HepG2 (cell line): ENCODE measurements at regions not wholly inside any gene's neighbourhood (a gene's known extent, or its start where the extent isn't known, plus 50 kb on each side); places are given as distances from the start of the nearest gene placed in this dataset.

Experiments used
- CAMTA2 ChIP-seq: sonication (generic); formaldehyde crosslinking; IDR thresholded peaks from 2 replicates; pipeline ENCODE4 v1.4.0; 2020; ENCODE audit warnings: mild to moderate bottlenecking, missing genetic modification reagents, borderline replicate concordance
- MEIS2 ChIP-seq: sonication (generic); formaldehyde crosslinking; IDR thresholded peaks from 2 replicates; pipeline ENCODE4 v1.9.0; 2021; ENCODE audit warnings: mild to moderate bottlenecking, missing genetic modification reagents
- RXRA ChIP-seq: sonication (generic); formaldehyde crosslinking; IDR thresholded peaks from 2 replicates; pipeline ENCODE4 v1.5.1; 2020; ENCODE audit warnings: missing genetic modification reagents
- TERF1 ChIP-seq: sonication (generic); formaldehyde crosslinking; IDR thresholded peaks from 2 replicates; pipeline ENCODE4 v1.8.0; 2022; ENCODE audit warnings: mild to moderate bottlenecking, missing genetic modification reagents, moderate library complexity
- ZBTB14 ChIP-seq: sonication (generic); formaldehyde crosslinking; IDR thresholded peaks from 2 replicates; pipeline ENCODE4 v1.4.0; 2020; ENCODE audit warnings: missing genetic modification reagents
- ZBTB2 ChIP-seq: sonication (generic); formaldehyde crosslinking; IDR thresholded peaks from 2 replicates; pipeline ENCODE4 v1.8.0; 2022; ENCODE audit warnings: low read depth, missing genetic modification reagents
- ZNF124 ChIP-seq: sonication (generic); formaldehyde crosslinking; IDR thresholded peaks from 2 replicates; pipeline ENCODE4 v1.4.0; 2020; ENCODE audit warnings: missing genetic modification reagents
- ZNF180 ChIP-seq: sonication (generic); formaldehyde crosslinking; IDR thresholded peaks from 2 replicates; pipeline ENCODE4 v1.4.0; 2020; ENCODE audit warnings: low read depth, missing genetic modification reagents, borderline replicate concordance
- ZNF263 ChIP-seq: sonication (generic); formaldehyde crosslinking; IDR thresholded peaks from 2 replicates; pipeline ENCODE4 v1.4.0; 2020; ENCODE audit warnings: missing genetic modification reagents
- ZNF619 ChIP-seq: sonication (generic); formaldehyde crosslinking; IDR thresholded peaks from 2 replicates; pipeline ENCODE4 v1.4.0; 2020; ENCODE audit warnings: mild to moderate bottlenecking, missing genetic modification reagents
- ZNF709 ChIP-seq: sonication (generic); formaldehyde crosslinking; IDR thresholded peaks from 2 replicates; pipeline ENCODE4 v1.5.0; 2020; ENCODE audit warnings: mild to moderate bottlenecking, missing genetic modification reagents
- ZNF713 ChIP-seq: sonication (generic); formaldehyde crosslinking; IDR thresholded peaks from 2 replicates; pipeline ENCODE4 v1.4.0; 2020; ENCODE audit warnings: mild to moderate bottlenecking, missing genetic modification reagents
- TF ChIP-seq, protein P1 (sequence below): sonication (generic); formaldehyde crosslinking; IDR thresholded peaks from 2 replicates; pipeline ENCODE4 v1.8.0; 2022; ENCODE audit warnings: missing genetic modification reagents, low read depth, mild to moderate bottlenecking, borderline replicate concordance
- TF ChIP-seq, protein P2 (sequence below): sonication (generic); formaldehyde crosslinking; IDR thresholded peaks from 2 replicates; pipeline ENCODE4 v1.4.0; 2020; ENCODE audit warnings: missing genetic modification reagents
- TF ChIP-seq, protein P3 (sequence below): IDR thresholded peaks from 2 replicates; pipeline ENCODE4 v1.4.0; 2020; ENCODE audit warnings: mild to moderate bottlenecking, missing genetic modification reagents

GRCh38 chr11:129530154-129530895 lies 154.7 kb downstream of the BARX2 start (continued):
- TF ChIP-seq ZBTB2 (CRISPR knock-in tag), result no peak
- TF ChIP-seq, protein P1, sequence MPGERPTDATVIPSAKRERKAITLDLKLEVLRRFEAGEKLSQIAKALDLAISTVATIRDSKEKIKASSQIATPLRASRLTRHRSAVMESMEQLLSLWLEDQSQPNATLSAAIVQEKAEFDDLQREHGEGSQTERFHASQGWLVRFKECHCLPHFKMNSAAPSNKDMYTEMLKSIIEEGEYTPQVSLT (CRISPR knock-in tag), result no peak
- no peak for TF ChIP-seq ZNF619 (CRISPR knock-in tag)
- TF ChIP-seq, protein P2, sequence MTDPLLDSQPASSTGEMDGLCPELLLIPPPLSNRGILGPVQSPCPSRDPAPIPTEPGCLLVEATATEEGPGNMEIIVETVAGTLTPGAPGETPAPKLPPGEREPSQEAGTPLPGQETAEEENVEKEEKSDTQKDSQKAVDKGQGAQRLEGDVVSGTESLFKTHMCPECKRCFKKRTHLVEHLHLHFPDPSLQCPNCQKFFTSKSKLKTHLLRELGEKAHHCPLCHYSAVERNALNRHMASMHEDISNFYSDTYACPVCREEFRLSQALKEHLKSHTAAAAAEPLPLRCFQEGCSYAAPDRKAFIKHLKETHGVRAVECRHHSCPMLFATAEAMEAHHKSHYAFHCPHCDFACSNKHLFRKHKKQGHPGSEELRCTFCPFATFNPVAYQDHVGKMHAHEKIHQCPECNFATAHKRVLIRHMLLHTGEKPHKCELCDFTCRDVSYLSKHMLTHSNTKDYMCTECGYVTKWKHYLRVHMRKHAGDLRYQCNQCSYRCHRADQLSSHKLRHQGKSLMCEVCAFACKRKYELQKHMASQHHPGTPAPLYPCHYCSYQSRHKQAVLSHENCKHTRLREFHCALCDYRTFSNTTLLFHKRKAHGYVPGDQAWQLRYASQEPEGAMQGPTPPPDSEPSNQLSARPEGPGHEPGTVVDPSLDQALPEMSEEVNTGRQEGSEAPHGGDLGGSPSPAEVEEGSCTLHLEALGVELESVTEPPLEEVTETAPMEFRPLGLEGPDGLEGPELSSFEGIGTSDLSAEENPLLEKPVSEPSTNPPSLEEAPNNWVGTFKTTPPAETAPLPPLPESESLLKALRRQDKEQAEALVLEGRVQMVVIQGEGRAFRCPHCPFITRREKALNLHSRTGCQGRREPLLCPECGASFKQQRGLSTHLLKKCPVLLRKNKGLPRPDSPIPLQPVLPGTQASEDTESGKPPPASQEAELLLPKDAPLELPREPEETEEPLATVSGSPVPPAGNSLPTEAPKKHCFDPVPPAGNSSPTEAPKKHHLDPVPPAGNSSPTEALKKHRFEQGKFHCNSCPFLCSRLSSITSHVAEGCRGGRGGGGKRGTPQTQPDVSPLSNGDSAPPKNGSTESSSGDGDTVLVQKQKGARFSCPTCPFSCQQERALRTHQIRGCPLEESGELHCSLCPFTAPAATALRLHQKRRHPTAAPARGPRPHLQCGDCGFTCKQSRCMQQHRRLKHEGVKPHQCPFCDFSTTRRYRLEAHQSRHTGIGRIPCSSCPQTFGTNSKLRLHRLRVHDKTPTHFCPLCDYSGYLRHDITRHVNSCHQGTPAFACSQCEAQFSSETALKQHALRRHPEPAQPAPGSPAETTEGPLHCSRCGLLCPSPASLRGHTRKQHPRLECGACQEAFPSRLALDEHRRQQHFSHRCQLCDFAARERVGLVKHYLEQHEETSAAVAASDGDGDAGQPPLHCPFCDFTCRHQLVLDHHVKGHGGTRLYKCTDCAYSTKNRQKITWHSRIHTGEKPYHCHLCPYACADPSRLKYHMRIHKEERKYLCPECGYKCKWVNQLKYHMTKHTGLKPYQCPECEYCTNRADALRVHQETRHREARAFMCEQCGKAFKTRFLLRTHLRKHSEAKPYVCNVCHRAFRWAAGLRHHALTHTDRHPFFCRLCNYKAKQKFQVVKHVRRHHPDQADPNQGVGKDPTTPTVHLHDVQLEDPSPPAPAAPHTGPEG (CRISPR knock-in tag), result no peak
- TF ChIP-seq ZNF124 (CRISPR knock-in tag), result no peak
- no peak for TF ChIP-seq ZNF180 (CRISPR knock-in tag)
- TF ChIP-seq ZBTB14, result no peak
- no peak for TF ChIP-seq CAMTA2 (CRISPR knock-in tag)
- no peak for TF ChIP-seq TERF1
- TF ChIP-seq, protein P3, sequence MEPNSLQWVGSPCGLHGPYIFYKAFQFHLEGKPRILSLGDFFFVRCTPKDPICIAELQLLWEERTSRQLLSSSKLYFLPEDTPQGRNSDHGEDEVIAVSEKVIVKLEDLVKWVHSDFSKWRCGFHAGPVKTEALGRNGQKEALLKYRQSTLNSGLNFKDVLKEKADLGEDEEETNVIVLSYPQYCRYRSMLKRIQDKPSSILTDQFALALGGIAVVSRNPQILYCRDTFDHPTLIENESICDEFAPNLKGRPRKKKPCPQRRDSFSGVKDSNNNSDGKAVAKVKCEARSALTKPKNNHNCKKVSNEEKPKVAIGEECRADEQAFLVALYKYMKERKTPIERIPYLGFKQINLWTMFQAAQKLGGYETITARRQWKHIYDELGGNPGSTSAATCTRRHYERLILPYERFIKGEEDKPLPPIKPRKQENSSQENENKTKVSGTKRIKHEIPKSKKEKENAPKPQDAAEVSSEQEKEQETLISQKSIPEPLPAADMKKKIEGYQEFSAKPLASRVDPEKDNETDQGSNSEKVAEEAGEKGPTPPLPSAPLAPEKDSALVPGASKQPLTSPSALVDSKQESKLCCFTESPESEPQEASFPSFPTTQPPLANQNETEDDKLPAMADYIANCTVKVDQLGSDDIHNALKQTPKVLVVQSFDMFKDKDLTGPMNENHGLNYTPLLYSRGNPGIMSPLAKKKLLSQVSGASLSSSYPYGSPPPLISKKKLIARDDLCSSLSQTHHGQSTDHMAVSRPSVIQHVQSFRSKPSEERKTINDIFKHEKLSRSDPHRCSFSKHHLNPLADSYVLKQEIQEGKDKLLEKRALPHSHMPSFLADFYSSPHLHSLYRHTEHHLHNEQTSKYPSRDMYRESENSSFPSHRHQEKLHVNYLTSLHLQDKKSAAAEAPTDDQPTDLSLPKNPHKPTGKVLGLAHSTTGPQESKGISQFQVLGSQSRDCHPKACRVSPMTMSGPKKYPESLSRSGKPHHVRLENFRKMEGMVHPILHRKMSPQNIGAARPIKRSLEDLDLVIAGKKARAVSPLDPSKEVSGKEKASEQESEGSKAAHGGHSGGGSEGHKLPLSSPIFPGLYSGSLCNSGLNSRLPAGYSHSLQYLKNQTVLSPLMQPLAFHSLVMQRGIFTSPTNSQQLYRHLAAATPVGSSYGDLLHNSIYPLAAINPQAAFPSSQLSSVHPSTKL (CRISPR knock-in tag), result 0 out of 2 replicates have a peak, but pooled peaks have one; percentile 57
- no peak for TF ChIP-seq ZNF709 (CRISPR knock-in tag)
- no peak for TF ChIP-seq ZNF713 (CRISPR knock-in tag)
- no peak for TF ChIP-seq ZNF263
- TF ChIP-seq MEIS2 (CRISPR knock-in tag), result no peak
- peak; percentile 44; the same call in 1 of the 2 replicates for TF ChIP-seq RXRA (CRISPR knock-in tag)
